RWPE2 (cell line): ENCODE measurements at regions not wholly inside any gene's neighbourhood (a gene's known extent, or its start where the extent isn't known, plus 50 kb on each side); places are given as distances from the start of the nearest gene placed in this dataset.
"Not testable (repeated sequence)": the region's sequence is repeated elsewhere in the genome, so short reads cannot be mapped to it uniquely, and the experiment has no call there.

Source experiments
- ATAC-seq: fragments of 200-7000 bp; cut with Tn5 transposase; 3 replicates; pipeline ENCODE4 v1.9.1; 2021; ENCODE audit warnings: low read depth
- DNase-seq: peaks from one replicate; pipeline ENCODE4 v3.0.0-alpha.2; 2020; ENCODE audit warnings: low spot score
- H3K27ac ChIP-seq: fragments of 450-650 bp; 2 replicates; pipeline ENCODE4 v1.5.1; 2017; ENCODE audit warnings: mild to moderate bottlenecking; ENCODE audit not compliant: poor library complexity, severe bottlenecking
- H3K27me3 ChIP-seq: fragments of 250-450 bp; sonication (Bioruptor Pico); 2 replicates; pipeline ENCODE4 v1.5.1; 2021; ENCODE audit warnings: mild to moderate bottlenecking, moderate library complexity; ENCODE audit not compliant: insufficient read depth, poor library complexity, severe bottlenecking
- H3K36me3 ChIP-seq: fragments of 250-450 bp; sonication (Bioruptor Pico); 2 replicates; pipeline ENCODE4 v1.5.1; 2020; ENCODE audit warnings: low read depth, mild to moderate bottlenecking, moderate library complexity
- H3K4me1 ChIP-seq: fragments of 250-450 bp; sonication (Bioruptor Pico); 2 replicates; pipeline ENCODE4 v1.5.1; 2021; ENCODE audit warnings: mild to moderate bottlenecking, moderate library complexity; ENCODE audit not compliant: insufficient read depth, poor library complexity, severe bottlenecking
- H3K4me3 ChIP-seq: fragments of 250-450 bp; sonication (Bioruptor Pico); 2 replicates; pipeline ENCODE4 v1.5.1; 2021; ENCODE audit warnings: mild to moderate bottlenecking, moderate library complexity; ENCODE audit not compliant: severe bottlenecking
- H3K9me3 ChIP-seq: fragments of 250-450 bp; sonication (Bioruptor Pico); 2 replicates; pipeline ENCODE4 v1.5.1; 2021; ENCODE audit warnings: mild to moderate bottlenecking, moderate library complexity; ENCODE audit not compliant: severe bottlenecking
- TF ChIP-seq, protein P1 (sequence below): fragments of 450-650 bp; IDR thresholded peaks from one replicate; pipeline ENCODE4 v1.5.1; 2017; ENCODE audit warnings: mild to moderate bottlenecking, moderate library complexity; ENCODE audit not compliant: poor library complexity, severe bottlenecking

DNA sequence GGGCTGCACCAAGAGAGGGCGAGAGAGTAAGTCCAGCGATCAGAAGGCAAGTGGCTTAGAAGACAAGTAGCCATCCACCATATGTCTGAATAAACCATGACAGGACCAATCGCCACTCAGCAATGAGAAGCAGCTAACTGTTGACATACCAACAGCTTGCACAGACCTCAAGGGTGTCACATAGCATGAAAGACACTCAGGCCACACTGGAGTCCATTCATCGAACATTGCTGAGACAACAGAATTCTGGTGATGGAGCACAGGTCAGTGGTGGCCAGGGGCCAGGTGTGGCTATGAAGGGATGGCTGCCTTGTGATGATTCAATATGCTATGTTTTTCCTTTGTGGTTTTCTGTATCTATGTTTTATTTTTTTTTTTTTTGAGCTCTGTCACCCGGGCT lies 236.2 kb upstream of the FRG2C start:
- ATAC-seq, H3K4me1 ChIP-seq, DNase-seq, H3K4me3 ChIP-seq, H3K9me3 ChIP-seq, H3K27me3 ChIP-seq, H3K27ac ChIP-seq: not testable (repeated sequence)
- peaks cover 11% of the 10 kb centered on the region; the same call in 1 of the 2 replicates for H3K36me3 ChIP-seq

DNA sequence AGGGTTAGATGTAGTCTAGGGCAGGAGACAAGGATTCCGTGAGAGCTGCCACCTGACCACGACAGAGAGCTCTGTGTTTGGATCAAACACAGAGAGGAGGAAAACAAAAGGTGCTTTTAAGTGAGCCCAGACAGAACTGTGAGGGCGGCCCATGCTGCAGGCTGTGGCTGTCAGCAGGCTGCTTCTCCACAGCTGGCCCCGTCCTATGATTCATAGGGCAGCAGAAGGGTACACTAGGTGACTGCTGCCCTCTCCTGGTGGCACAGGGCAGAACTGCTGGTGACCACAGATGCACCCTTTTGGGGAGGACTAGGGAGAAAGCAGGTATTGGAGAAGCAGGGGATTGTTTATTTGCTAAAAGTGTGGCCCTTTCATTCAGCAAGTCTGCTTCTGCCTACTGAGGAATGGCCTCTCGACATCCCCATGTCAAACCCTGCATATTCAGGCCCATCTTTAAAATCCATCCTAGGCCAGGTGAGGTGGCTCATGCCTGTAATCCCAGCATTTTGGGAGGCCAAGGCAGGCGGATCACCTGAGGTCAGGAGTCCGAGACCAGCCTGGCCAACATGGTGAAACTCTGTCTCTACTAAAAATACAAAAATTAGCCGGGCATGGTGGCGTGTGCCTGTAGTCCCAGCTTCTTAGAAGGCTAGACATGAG lies 234.4 kb upstream of the FRG2C start:
- not testable (repeated sequence) for H3K27ac ChIP-seq, H3K4me1 ChIP-seq, H3K4me3 ChIP-seq, ATAC-seq, DNase-seq, H3K9me3 ChIP-seq, H3K27me3 ChIP-seq
- peaks cover 11% of the 10 kb centered on the region; the same call in 1 of the 2 replicates for H3K36me3 ChIP-seq
- TF ChIP-seq, protein P1, sequence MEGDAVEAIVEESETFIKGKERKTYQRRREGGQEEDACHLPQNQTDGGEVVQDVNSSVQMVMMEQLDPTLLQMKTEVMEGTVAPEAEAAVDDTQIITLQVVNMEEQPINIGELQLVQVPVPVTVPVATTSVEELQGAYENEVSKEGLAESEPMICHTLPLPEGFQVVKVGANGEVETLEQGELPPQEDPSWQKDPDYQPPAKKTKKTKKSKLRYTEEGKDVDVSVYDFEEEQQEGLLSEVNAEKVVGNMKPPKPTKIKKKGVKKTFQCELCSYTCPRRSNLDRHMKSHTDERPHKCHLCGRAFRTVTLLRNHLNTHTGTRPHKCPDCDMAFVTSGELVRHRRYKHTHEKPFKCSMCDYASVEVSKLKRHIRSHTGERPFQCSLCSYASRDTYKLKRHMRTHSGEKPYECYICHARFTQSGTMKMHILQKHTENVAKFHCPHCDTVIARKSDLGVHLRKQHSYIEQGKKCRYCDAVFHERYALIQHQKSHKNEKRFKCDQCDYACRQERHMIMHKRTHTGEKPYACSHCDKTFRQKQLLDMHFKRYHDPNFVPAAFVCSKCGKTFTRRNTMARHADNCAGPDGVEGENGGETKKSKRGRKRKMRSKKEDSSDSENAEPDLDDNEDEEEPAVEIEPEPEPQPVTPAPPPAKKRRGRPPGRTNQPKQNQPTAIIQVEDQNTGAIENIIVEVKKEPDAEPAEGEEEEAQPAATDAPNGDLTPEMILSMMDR, result peak; percentile 82

DNA sequence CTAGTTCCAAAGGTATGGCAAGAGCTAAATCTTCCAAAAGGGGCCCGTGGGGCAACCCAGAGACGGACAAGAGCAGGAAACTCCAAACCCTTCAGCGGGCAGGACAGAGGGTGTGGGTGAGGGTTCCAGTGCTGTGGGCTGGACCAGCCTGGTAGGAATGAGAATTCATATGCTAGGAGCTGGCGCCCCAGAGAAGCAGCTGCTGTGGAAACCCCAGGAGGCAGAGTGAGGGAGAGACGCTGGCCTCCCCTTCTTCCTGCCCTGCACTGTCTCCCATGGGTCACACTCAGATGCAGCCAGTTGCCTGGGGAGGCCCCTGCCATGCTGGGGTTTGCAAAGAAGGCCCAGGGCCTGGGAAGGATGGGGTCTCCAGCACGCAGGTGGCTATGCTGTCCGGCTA lies 233.7 kb upstream of the FRG2C start:
- not testable (repeated sequence) for ATAC-seq, H3K27ac ChIP-seq, DNase-seq, H3K4me3 ChIP-seq, H3K4me1 ChIP-seq, H3K9me3 ChIP-seq, H3K27me3 ChIP-seq
- peaks cover 11% of the 10 kb centered on the region; the same call in 1 of the 2 replicates for H3K36me3 ChIP-seq

DNA sequence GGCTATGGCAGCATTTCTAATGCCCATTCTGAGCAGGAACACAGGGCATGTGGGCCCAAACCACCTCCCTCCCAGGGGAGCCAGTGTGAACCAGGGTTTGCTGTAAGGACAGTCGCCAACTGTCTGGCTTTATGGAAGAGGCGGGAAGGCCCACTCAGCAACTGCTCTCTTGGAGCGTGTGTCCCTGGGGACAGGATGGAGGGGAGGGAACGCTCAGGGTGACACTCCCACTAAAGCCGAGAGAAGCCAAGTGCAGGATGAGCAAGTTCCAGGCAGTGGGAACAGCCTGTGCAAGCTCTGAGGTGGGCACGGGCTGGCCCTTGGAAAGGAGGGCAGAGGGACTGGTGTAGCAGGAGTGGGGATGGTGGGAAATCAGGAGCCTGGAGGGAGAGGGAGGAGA lies 233.0 kb upstream of the FRG2C start:
- not testable (repeated sequence) for H3K4me3 ChIP-seq, ATAC-seq, DNase-seq, H3K27me3 ChIP-seq, H3K27ac ChIP-seq, H3K4me1 ChIP-seq, H3K9me3 ChIP-seq
- H3K36me3 ChIP-seq, result peaks cover 11% of the 10 kb centered on the region; the same call in 1 of the 2 replicates

DNA sequence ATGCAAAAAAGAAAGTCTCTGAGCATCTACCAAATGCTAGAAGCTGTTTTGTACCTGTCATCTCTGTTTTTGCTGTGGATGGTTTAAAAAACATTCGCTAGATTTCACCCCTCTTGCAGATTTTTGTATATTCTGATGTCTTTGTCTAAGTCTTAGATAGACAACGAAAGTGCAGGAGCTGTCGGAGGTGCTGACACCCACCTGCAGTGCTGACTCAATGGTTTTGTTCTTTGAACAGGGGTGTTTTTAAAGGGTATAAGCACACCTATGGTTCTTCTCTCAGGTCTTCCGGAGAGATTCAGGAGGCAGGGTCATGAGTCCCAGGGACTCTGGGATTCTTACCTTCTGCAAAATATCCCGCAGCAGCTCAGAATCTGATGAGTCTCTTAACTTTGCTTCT lies 231.7 kb upstream of the FRG2C start:
- not testable (repeated sequence) for H3K4me3 ChIP-seq, H3K27me3 ChIP-seq, H3K9me3 ChIP-seq, ATAC-seq, H3K4me1 ChIP-seq, DNase-seq
- Histone ChIP-seq H3K36me3 (peaks cover 11% of the 10 kb centered on the region; the same call in 1 of the 2 replicates), H3K27ac (peak overlapping the region; percentile 76)

DNA sequence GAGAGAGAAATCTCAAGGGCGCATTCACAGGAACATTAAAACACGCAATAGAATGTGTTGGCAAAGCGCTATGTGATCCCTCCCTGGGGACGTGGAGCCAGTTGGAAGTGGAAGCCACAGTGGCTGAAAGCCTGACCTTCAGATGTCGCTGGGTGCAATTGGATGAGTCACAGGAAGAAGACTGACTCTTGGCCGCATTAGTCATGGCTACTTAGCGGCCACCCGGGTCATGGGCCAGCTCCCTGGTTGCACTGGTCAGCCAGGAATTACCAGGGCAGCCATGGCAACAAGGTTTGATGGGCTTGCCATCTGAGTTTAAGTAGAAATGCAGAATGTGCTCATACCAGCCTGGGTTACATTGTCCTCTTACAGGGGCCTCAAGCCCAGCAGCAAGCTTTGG lies 231.2 kb upstream of the FRG2C start:
- Histone ChIP-seq H3K27ac (peak overlapping the region; percentile 76), H3K36me3 (peaks cover 11% of the 10 kb centered on the region; the same call in 1 of the 2 replicates)
- not testable (repeated sequence) for ATAC-seq, H3K9me3 ChIP-seq, H3K4me3 ChIP-seq, H3K27me3 ChIP-seq, DNase-seq, H3K4me1 ChIP-seq

DNA sequence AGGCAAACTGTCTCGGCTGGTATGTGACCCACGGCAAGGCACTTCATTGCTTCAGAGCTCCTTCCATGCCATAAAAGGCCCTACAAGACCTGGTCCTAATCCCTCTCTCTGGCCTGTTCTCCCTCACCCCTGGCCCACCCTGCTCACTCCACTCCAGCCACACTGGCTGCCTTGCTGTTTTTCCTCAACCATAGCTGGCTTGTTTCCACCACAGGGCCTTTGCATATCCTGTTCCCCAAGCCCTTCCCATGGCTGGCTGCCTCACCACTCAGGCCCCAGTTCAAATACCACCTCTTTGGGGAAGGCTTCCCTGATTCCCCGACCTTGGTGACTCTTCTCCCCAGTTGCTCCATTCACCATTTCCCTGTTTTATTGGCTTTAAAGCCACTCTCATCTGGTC lies 230.8 kb upstream of the FRG2C start:
- H3K9me3 ChIP-seq, ATAC-seq, DNase-seq, H3K4me3 ChIP-seq, H3K27me3 ChIP-seq, H3K4me1 ChIP-seq: not testable (repeated sequence)
- H3K36me3 ChIP-seq, result peaks cover 11% of the 10 kb centered on the region; the same call in 1 of the 2 replicates
- H3K27ac ChIP-seq, result peak overlapping the region; percentile 76

DNA sequence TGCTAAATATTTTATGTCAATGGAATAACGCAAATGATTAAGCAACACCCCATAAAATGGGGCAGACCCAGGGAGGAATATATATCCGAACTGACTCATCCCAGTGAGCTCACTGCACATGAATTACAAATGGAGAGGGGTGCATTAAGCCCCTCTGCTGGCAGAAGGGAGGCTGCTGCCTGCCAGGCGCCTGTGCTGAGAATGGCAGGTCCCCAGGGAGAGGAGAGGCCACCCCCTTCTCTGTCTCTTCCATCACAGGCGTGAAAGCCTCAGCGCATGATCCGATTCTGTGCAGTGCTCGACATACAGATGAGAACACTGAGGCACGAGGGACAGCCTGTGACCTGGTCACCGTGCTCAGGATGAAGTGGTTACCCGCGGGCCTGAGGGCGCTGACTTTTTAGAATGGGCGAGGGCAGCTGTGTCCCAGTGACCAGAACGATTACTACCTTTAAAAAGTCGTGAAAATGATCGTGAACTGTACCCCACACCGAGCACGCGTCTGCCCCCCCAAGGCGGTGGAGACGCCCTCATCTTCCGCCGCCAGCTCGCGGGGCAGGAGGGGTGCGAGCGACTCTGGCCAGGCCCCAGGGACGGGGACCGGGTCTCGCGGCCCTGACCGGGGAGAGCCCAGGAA lies 229.7 kb upstream of the FRG2C start:
- H3K4me1 ChIP-seq, H3K36me3 ChIP-seq, H3K9me3 ChIP-seq, ATAC-seq, DNase-seq, H3K27me3 ChIP-seq: not testable (repeated sequence)
- H3K4me3 ChIP-seq, result peak overlapping the region; percentile 57
- H3K27ac ChIP-seq, result peak overlapping the region; percentile 76

DNA sequence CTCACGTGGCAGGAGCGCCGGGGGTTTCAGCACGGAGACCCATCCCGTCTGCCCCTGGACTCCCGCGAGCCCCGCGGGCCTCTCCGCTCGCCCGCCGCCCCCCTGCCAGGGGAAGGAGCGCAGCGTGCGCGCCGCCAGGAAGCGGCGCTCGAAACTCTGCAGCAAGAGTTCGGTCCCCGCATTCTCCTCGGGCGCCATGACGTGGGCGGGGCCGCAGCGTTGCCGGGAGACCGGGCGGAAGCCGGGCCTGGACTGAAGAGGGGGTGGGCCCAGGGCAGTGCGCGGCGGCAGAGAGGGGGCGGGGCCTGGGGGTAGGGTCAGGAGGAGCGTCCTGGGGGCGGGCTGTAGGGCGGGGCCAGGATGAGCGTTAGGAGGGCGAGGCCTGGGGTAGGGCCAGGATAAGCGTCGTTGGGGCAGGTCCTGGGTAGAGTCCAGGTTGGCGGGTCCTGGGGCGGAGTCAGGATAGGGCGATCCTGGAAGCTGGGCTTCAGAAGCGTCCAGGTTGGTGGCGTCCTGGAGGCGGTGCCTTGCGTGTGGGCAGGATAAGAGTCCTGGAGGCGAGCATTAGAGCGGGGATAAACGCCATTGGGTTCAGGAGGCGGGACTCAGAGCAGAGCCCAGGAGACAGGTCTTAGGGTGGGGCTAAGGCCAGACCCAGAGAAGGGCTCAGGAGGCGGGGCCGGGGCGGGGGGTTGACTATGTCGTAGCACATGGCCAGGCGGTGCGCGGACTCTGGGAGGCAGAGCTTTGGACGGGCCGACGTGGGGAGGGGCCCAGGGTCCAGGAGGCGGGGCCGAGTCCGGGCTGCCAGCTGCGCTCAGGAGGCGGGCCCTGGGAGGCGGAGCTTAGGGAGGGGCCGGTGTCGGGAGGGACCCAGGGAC lies 229.0 kb upstream of the FRG2C start:
- DNase-seq, result peak; percentile 98
- H3K36me3 ChIP-seq, H3K27me3 ChIP-seq, H3K9me3 ChIP-seq, H3K4me1 ChIP-seq: not testable (repeated sequence)
- H3K27ac ChIP-seq, result peak overlapping the region; percentile 76
- peak overlapping the region; percentile 57 for H3K4me3 ChIP-seq
- ATAC-seq, result peak; percentile 99

DNA sequence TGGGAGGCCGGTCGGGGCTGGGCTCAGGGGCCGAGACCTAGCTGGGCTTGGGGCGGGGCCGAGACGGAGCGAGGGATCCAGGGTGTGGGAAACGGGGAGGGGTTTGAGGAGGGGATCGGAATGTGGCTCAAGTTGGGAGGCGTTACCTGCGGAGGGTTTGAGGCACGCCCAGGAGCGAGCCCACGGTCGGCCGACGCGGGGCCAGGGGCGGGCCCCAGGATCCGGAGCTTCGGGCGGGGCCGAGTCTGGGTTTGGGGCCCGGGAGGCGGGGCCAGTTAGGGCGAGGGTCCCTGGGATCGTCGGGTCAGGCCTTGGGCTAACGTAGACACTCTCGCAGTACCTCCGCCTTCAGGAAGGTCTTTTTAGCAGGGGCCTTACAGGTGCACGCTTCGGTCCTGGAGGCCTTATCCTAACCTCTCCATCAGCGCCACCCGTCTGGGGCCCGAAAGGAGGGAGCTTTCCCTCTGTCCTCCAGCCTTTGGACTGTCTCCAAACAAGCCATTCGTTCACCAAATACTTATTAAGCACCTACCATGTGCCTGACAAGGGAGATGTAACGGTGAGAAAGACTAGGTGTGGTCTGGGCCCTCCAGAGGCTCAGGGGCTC lies 228.2 kb upstream of the FRG2C start:
- DNase-seq, H3K27me3 ChIP-seq, ATAC-seq, H3K4me1 ChIP-seq, H3K9me3 ChIP-seq, H3K36me3 ChIP-seq: not testable (repeated sequence)
- Histone ChIP-seq H3K4me3 (peak overlapping the region; percentile 57), H3K27ac (peak overlapping the region; percentile 76)
